Right lobe of liver (tissue), 6 donors: ENCODE measurements at regions not wholly inside any gene's neighbourhood (a gene's known extent, or its start where the extent isn't known, plus 50 kb on each side); places are given as distances from the start of the nearest gene placed in this dataset.
A peak's percentile ranks its signal among the peaks of the same experiment; 100 is the strongest.

ENCODE experiments used
- ATAC-seq, 4 donors: fragments of 200-7000 bp; cut with Tn5 transposase; one replicate each; pipeline ENCODE4 v1.9.1; 2020; ENCODE audit warnings: mild to moderate bottlenecking in 4 of 4, moderate library complexity in 4 of 4
- DNase-seq, 3 donors: peaks; one replicate each; pipeline ENCODE4 v3.0.0-alpha.2; 2020
- H3K27ac ChIP-seq, 3 donors: fragments of 200-600 bp; one replicate each; pipeline ENCODE4 v1.8.0; 2022
- H3K27me3 ChIP-seq, 2 donors: fragments of 200-600 bp; one replicate each; pipeline ENCODE4 v1.8.0; 2022
- H3K36me3 ChIP-seq, 4 donors: fragments of 200-600 bp; sonication (generic) in 1 of 4; one replicate each; pipeline versions ENCODE4 v1.5.1 to v1.8.0; 2017 to 2022; ENCODE audit warnings: control low read depth in 1 of 4
- H3K4me1 ChIP-seq, 4 donors: fragments of 200-600 bp; sonication (generic) in 1 of 4; one replicate each; pipeline versions ENCODE4 v1.5.1 to v1.8.0; 2017 to 2022; ENCODE audit warnings: control low read depth in 1 of 4
- H3K4me3 ChIP-seq, 3 donors: fragments of 200-600 bp; one replicate each; pipeline ENCODE4 v1.8.0; 2022
- H3K9me3 ChIP-seq, 4 donors: fragments of 200-600 bp; sonication (generic) in 1 of 4; one replicate each; pipeline versions ENCODE4 v1.5.1 to v1.8.0; 2017 to 2022; ENCODE audit warnings: control low read depth in 1 of 4
- CTCF ChIP-seq, 4 donors: fragments of 200-600 bp in 3 of 4; fragments of 450-650 bp in 1 of 4; IDR thresholded peaks; one replicate each; pipeline versions ENCODE4 v1.5.1 to v1.8.0; 2016 to 2022; ENCODE audit warnings: antibody characterized with exemption in 4 of 4, mild to moderate bottlenecking in 2 of 4
- POLR2A ChIP-seq: fragments of 450-650 bp; IDR thresholded peaks from one replicate; pipeline ENCODE4 v1.6.1; 2017; ENCODE audit warnings: antibody characterized with exemption, mild to moderate bottlenecking
- WGBS: methylation state at CpG from one replicate; pipeline ENCODE4 v1.1.6; 2018; ENCODE audit warnings: low coverage, low lambda C conversion rate; ENCODE audit not compliant: insufficient coverage; ENCODE audit errors: missing lambda C conversion rate; 5-methylcytosine and 5-hydroxymethylcytosine counted together
- intact Hi-C, 2 donors: fragments of 100-400 bp; cut with DNase I; formaldehyde crosslinking; loops; one replicate each; pipeline versions ENCODE4 v1.11.2 to v1.14.1; 2022
- donor health status: DM: no; HTN: yes; CAD: no.
- donor health status: DM: no; HTN: no; CAD: no.
- donor health status: DM: no; HTN: no; CAD: no.
- donor health status: DM: no; HTN: yes; CAD: no.
- donor health status: DM: no; HTN: yes; CAD: no.

- H3K4me1 ChIP-seq = peaks cover 0 to 3% (median 0%) of the 10 kb centered on the region in 4 donors
- intact Hi-C loops = no loop called here
- ATAC-seq = no peak
- no peak for DNase-seq
- H3K36me3 ChIP-seq = no peaks in the 10 kb centered on the region
- no peaks in the 10 kb centered on the region for H3K9me3 ChIP-seq
- WGBS = 67% methylated on average over 1 of the region's 1 CpG
- no peaks in the 10 kb centered on the region for H3K27me3 ChIP-seq
- no peak for TF ChIP-seq POLR2A
- no peak for TF ChIP-seq CTCF (IDR thresholded peaks at IDR 0.05)
- H3K27ac ChIP-seq = no peak overlapping the region
- no peak overlapping the region for H3K4me3 ChIP-seq
Observed at GRCh38 chr9:109857336-109857735, 77.3 kb downstream of the PALM2AKAP2 start.

- DNase-seq (no peak), ATAC-seq (no peak)
- intact Hi-C loops = no loop called here
- H3K36me3 ChIP-seq = no peaks in the 10 kb centered on the region
- TF ChIP-seq POLR2A (no peak), CTCF (IDR thresholded peaks at IDR 0.05) (peak; percentile 4 to 22 (median 14))
- peaks cover 0 to 3% (median 0%) of the 10 kb centered on the region in 4 donors for H3K4me1 ChIP-seq
- no peak overlapping the region for H3K4me3 ChIP-seq
- WGBS = 53% methylated on average over 2 of the region's 2 CpGs
- H3K27me3 ChIP-seq = no peaks in the 10 kb centered on the region
- H3K27ac ChIP-seq = no peak overlapping the region
- no peaks in the 10 kb centered on the region for H3K9me3 ChIP-seq
Observed at GRCh38 chr9:109859447-109859846, 79.4 kb downstream of the PALM2AKAP2 start.

DNA sequence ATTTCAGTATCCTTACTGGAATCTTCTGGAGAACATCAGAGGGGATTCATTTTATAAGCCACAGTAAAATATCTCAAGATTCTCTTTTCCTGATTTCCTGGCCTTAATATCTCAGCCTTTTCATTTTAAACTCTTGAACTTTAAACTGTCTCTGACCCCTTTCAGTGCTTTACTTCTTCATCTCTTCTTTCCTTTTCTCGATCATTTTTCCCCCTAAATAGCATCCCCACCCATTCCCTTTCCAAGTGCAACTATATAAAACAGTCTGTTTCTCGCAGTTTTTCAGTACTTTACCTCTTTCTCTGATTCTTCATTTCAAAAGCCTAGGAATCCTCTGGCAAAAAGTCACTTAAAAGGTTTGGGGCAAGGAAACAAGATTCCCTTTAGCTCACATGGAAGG is 80.5 kb downstream of the PALM2AKAP2 start:
- no peak overlapping the region for H3K27ac ChIP-seq
- H3K36me3 ChIP-seq = no peaks in the 10 kb centered on the region
- H3K4me3 ChIP-seq = no peak overlapping the region
- TF ChIP-seq CTCF (IDR thresholded peaks at IDR 0.05) (no peak), POLR2A (no peak)
- WGBS = 69% methylated on average over 2 of the region's 2 CpGs
- no peaks in the 10 kb centered on the region for H3K27me3 ChIP-seq
- ATAC-seq (no peak), DNase-seq (no peak)
- no peaks in the 10 kb centered on the region for H3K9me3 ChIP-seq
- intact Hi-C loops = no loop called here
- H3K4me1 ChIP-seq = peaks cover 0 to 3% (median 0%) of the 10 kb centered on the region in 4 donors

DNA sequence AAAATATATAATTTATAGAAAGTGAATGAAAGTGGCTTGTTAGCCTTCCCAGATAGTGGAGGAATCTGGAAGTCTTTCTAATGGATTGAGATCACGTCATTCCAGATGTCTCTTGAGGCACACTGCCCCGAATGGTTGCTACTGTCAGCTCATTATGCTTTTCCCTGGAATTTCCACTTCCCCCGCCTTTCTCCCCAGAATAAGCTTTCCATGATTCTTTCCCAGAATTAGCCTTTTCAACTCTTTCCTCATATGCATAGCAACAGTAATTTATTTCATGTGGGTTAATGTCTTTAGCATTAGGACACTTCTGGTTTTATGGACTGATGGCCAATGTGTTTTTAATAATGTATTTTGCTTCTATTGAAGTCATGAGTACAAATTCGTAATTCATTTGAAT is 81.5 kb downstream of the PALM2AKAP2 start:
- Histone ChIP-seq H3K36me3 (no peaks in the 10 kb centered on the region), H3K4me1 (peaks cover 0 to 3% (median 0%) of the 10 kb centered on the region in 4 donors), H3K27me3 (no peaks in the 10 kb centered on the region), H3K9me3 (no peaks in the 10 kb centered on the region), H3K27ac (no peak overlapping the region), H3K4me3 (no peak overlapping the region)
- TF ChIP-seq CTCF (IDR thresholded peaks at IDR 0.05) = no peak
- TF ChIP-seq POLR2A = no peak
- DNase-seq (no peak), ATAC-seq (no peak)
- intact Hi-C loops = no loop called here
- WGBS = 52% methylated on average over 4 of the region's 4 CpGs

- H3K27me3 ChIP-seq = no peaks in the 10 kb centered on the region
- H3K36me3 ChIP-seq = no peaks in the 10 kb centered on the region
- DNase-seq (no peak), ATAC-seq (no peak)
- no peak for TF ChIP-seq CTCF (IDR thresholded peaks at IDR 0.05)
- no peak for TF ChIP-seq POLR2A
- no peaks in the 10 kb centered on the region for H3K9me3 ChIP-seq
- intact Hi-C loops = no loop called here
- H3K4me1 ChIP-seq = peaks cover 0 to 3% (median 0%) of the 10 kb centered on the region in 4 donors
- no peak overlapping the region for H3K27ac ChIP-seq
- H3K4me3 ChIP-seq = no peak overlapping the region
Observed at GRCh38 chr9:109861918-109862317, 81.9 kb downstream of the PALM2AKAP2 start.
